ENCODE measurements at regions not wholly inside any gene's neighbourhood (a gene's known extent, or its start where the extent isn't known, plus 50 kb on each side); places are given as distances from the start of the nearest gene placed in this dataset.

GRCh38 chr3:150145659-150146058, 175.0 kb upstream of the PFN2 start:
- peaks cover 0 to 2% (median 0%) of the 10 kb centered on the region in 4 experiments for H3K27me3 ChIP-seq (replicated peaks in 1 of 4; ENCODE audit: control extremely low read depth in 1 of 4, control insufficient read depth in 3 of 4, insufficient read depth in 4 of 4, low read length in 3 of 4)
- H4K20me1 ChIP-seq (ENCODE audit: control insufficient read depth, insufficient read depth, low read length, poor library complexity, severe bottlenecking), result no peaks in the 10 kb centered on the region
- POLR2A ChIA-PET, result no interaction called here
- H3K4me2 ChIP-seq (replicated peaks; ENCODE audit: low read depth, low read length, poor library complexity, severe bottlenecking), result no peak overlapping the region
- no peak overlapping the region for H3K27ac ChIP-seq (ENCODE audit: low read length in 2 of 2)
- CTCF ChIA-PET, result no interaction called here
- Mint-ChIP-seq H3K9me3 (ENCODE audit: insufficient read depth) (no peaks in the 10 kb centered on the region), H3K27ac (no peak overlapping the region), H3K4me3 (no peak overlapping the region), H3K27me3 (peaks cover 14% of the 10 kb centered on the region), H3K4me1 (no peaks in the 10 kb centered on the region)
- no peaks in the 10 kb centered on the region for H3K9me3 ChIP-seq (ENCODE audit: control extremely low read depth in 1 of 3, control insufficient read depth in 2 of 3, insufficient read depth in 1 of 3, low read length in 2 of 3)
- no peak overlapping the region for H2AFZ ChIP-seq (ENCODE audit: insufficient read depth, low read depth, low read length, poor library complexity, severe bottlenecking)
- no peak for TF ChIP-seq EZH2 (IDR thresholded peaks at IDR 0.05; ENCODE audit: borderline replicate concordance, insufficient read depth, low read depth, low read length, poor library complexity, severe bottlenecking)
- TF ChIP-seq CTCF (IDR thresholded peaks at IDR 0.05), result no peak
- H3K9ac ChIP-seq (ENCODE audit: low read length), result no peak overlapping the region
- intact Hi-C loops (cut with micrococcal nuclease), result no loop called here
- H3K36me3 ChIP-seq (replicated peaks in 1 of 2; ENCODE audit: control extremely low read depth in 1 of 2, control insufficient read depth in 1 of 2, extremely low read depth in 1 of 2, insufficient read depth in 2 of 2, low read length in 1 of 2), result no peaks in the 10 kb centered on the region
- no peak for ATAC-seq (ENCODE audit: low read depth)
- no peaks in the 10 kb centered on the region for H3K4me1 ChIP-seq (ENCODE audit: control insufficient read depth in 2 of 2, insufficient read depth in 2 of 2, low read length in 2 of 2)
- H3K4me3 ChIP-seq (ENCODE audit: control extremely low read depth in 1 of 5, extremely low read depth in 1 of 5, insufficient read depth in 1 of 5, low read depth in 2 of 5, low read length in 4 of 5), result no peak overlapping the region
- DNase-seq, result no peak
- 82% methylated on average over 3 of the region's 3 CpGs for WGBS (ENCODE audit: insufficient coverage)
- H3K79me2 ChIP-seq (ENCODE audit: control insufficient read depth, insufficient read depth, low read length), result no peaks in the 10 kb centered on the region

- Histone ChIP-seq H4K20me1 (ENCODE audit: control insufficient read depth, insufficient read depth, low read length, poor library complexity, severe bottlenecking) (no peaks in the 10 kb centered on the region), H3K9me3 (ENCODE audit: control extremely low read depth in 1 of 3, control insufficient read depth in 2 of 3, insufficient read depth in 1 of 3, low read length in 2 of 3) (no peaks in the 10 kb centered on the region), H3K4me2 (replicated peaks; ENCODE audit: low read depth, low read length, poor library complexity, severe bottlenecking) (no peak overlapping the region), H3K27me3 (replicated peaks in 1 of 4; ENCODE audit: control extremely low read depth in 1 of 4, control insufficient read depth in 3 of 4, insufficient read depth in 4 of 4, low read length in 3 of 4) (no peaks in the 10 kb centered on the region), H3K4me1 (ENCODE audit: control insufficient read depth in 2 of 2, insufficient read depth in 2 of 2, low read length in 2 of 2) (no peaks in the 10 kb centered on the region), H3K9ac (ENCODE audit: low read length) (no peak overlapping the region), H3K79me2 (ENCODE audit: control insufficient read depth, insufficient read depth, low read length) (no peaks in the 10 kb centered on the region), H3K4me3 (ENCODE audit: control extremely low read depth in 1 of 5, extremely low read depth in 1 of 5, insufficient read depth in 1 of 5, low read depth in 2 of 5, low read length in 4 of 5) (no peak overlapping the region), H3K27ac (ENCODE audit: low read length in 2 of 2) (no peak overlapping the region), H3K36me3 (replicated peaks in 1 of 2; ENCODE audit: control extremely low read depth in 1 of 2, control insufficient read depth in 1 of 2, extremely low read depth in 1 of 2, insufficient read depth in 2 of 2, low read length in 1 of 2) (no peaks in the 10 kb centered on the region), H2AFZ (ENCODE audit: insufficient read depth, low read depth, low read length, poor library complexity, severe bottlenecking) (no peak overlapping the region)
- no peaks in the 10 kb centered on the region for H3K4me1 Mint-ChIP-seq
- intact Hi-C loops (cut with micrococcal nuclease), result no loop called here
- 53% methylated on average over 4 of the region's 6 CpGs for WGBS (ENCODE audit: insufficient coverage)
- no peak for TF ChIP-seq CTCF (IDR thresholded peaks at IDR 0.05)
- no peak for TF ChIP-seq EZH2 (IDR thresholded peaks at IDR 0.05; ENCODE audit: borderline replicate concordance, insufficient read depth, low read depth, low read length, poor library complexity, severe bottlenecking)
- no peak for ATAC-seq (ENCODE audit: low read depth)
- ChIA-PET POLR2A (no interaction called here), CTCF (no interaction called here)
- no peak for DNase-seq
- no peaks in the 10 kb centered on the region for H3K9me3 Mint-ChIP-seq (ENCODE audit: insufficient read depth)
- H3K4me3 Mint-ChIP-seq, result no peak overlapping the region
- peaks cover 10% of the 10 kb centered on the region for H3K27me3 Mint-ChIP-seq
- no peak overlapping the region for H3K27ac Mint-ChIP-seq
Measured at GRCh38 chr3:150144191-150144708, 173.6 kb upstream of the PFN2 start.
